ENCODE measurements at regions not wholly inside any gene's neighbourhood (a gene's known extent, or its start where the extent isn't known, plus 50 kb on each side); places are given as distances from the start of the nearest gene placed in this dataset.

GRCh38 chr3:150273396-150273795 is 134.7 kb upstream of the TSC22D2 start (continued):
- TF ChIP-seq SNRNP70 (optimal IDR thresholded peaks at IDR 0.05; ENCODE audit: low read depth, low read length) (no peak), PREB (CRISPR knock-in tag; IDR thresholded peaks at IDR 0.05) (no peak)

GRCh38 chr3:150271591-150271960 is 136.5 kb upstream of the TSC22D2 start:
- intact Hi-C loops (cut with micrococcal nuclease): no loop called here
- no peak overlapping the region for H3K4me2 ChIP-seq (ENCODE audit: insufficient read depth, low read length)
- H2AFZ ChIP-seq (ENCODE audit: low read depth, low read length): no peak overlapping the region
- H3K9ac ChIP-seq (ENCODE audit: insufficient read depth in 1 of 2, low read depth in 2 of 2, low read length in 2 of 2): no peak overlapping the region
- DNase-seq (ENCODE audit: extremely low read depth in 1 of 4, low spot score in 3 of 4) (no peak), FAIRE-seq (no peak), ATAC-seq (no peak)
- no peaks in the 10 kb centered on the region for H3K9me1 ChIP-seq (ENCODE audit: control insufficient read depth, insufficient read depth, low read length)
- H3K36me3 ChIP-seq (ENCODE audit: control insufficient read depth, insufficient read depth, low read length): no peaks in the 10 kb centered on the region
- H4K20me1 ChIP-seq (replicated peaks; ENCODE audit: control insufficient read depth, insufficient read depth, low read length): no peaks in the 10 kb centered on the region
- H3K27me3 ChIP-seq (ENCODE audit: control insufficient read depth in 2 of 2, insufficient read depth in 2 of 2, low read length in 2 of 2): no peaks in the 10 kb centered on the region; a peak in 1 of 5 replicates
- ChIA-PET POLR2A (interaction anchor here (1.5 kb wide), 1 partner anchor 23 kb away, joined by 3 read pairs; no protein-coding TSS in a partner anchor), CTCF (ENCODE audit: low intra/inter-chr PET ratio) (no interaction called here)
- H3K79me2 ChIP-seq (ENCODE audit: control insufficient read depth, insufficient read depth, low read length): no peaks in the 10 kb centered on the region
- in situ Hi-C loops (cut with MboI): no loop called here
- H3K27ac ChIP-seq (ENCODE audit: extremely low read depth, low read depth, low read length): no peak overlapping the region
- no peaks in the 10 kb centered on the region for H3K9me3 ChIP-seq (replicated peaks; ENCODE audit: control insufficient read depth, insufficient read depth, low read depth, low read length)
- no TSS peak for BruUV-seq (replicated peaks)
- no peak overlapping the region for H3K4me3 ChIP-seq
- H3K4me1 ChIP-seq (replicated peaks in 1 of 2; ENCODE audit: control insufficient read depth in 2 of 2, insufficient read depth in 2 of 2, low read length in 2 of 2): peaks cover 0 to 2% of the 10 kb centered on the region in 2 experiments; a peak in 1 of 5 replicates
- TF ChIP-seq ZC3H8 (IDR thresholded peaks at IDR 0.05): no peak
- TF ChIP-seq ZNF76 (CRISPR knock-in tag; IDR thresholded peaks at IDR 0.05; ENCODE audit: borderline replicate concordance): no peak
- no peak for TF ChIP-seq RBM15 (IDR thresholded peaks at IDR 0.05; ENCODE audit: insufficient read depth, low read length)
- TF ChIP-seq SNAPC5 (CRISPR knock-in tag; IDR thresholded peaks at IDR 0.05): no peak
- TF ChIP-seq ESRRB (CRISPR knock-in tag; IDR thresholded peaks at IDR 0.05; ENCODE audit: borderline replicate concordance): no peak
- TF ChIP-seq BACH1 (tag; IDR thresholded peaks at IDR 0.05): no peak
- no peak for TF ChIP-seq PCBP1 (IDR thresholded peaks at IDR 0.05; ENCODE audit: low read depth, low read length, poor library complexity, severe bottlenecking)
- no peak for TF ChIP-seq CBX8 (IDR thresholded peaks at IDR 0.05; ENCODE audit: borderline replicate concordance, extremely low read depth, low read depth, low read length, poor library complexity, severe bottlenecking)
- TF ChIP-seq DLX4 (CRISPR knock-in tag; IDR thresholded peaks at IDR 0.05): no peak
- TF ChIP-seq MTA2 (IDR thresholded peaks at IDR 0.05; ENCODE audit: low read depth): no peak
- no peak for TF ChIP-seq FOXA1 (IDR thresholded peaks at IDR 0.05; ENCODE audit: borderline replicate concordance)
- no peak for TF ChIP-seq HOXB6 (CRISPR knock-in tag; IDR thresholded peaks at IDR 0.05; ENCODE audit: borderline replicate concordance)
- TF ChIP-seq DMBX1 (CRISPR knock-in tag; IDR thresholded peaks at IDR 0.05; ENCODE audit: borderline replicate concordance): no peak
- no peak for TF ChIP-seq CBX2 (IDR thresholded peaks at IDR 0.05; ENCODE audit: insufficient read depth, low read length, poor library complexity, severe bottlenecking)
- TF ChIP-seq TCF7 (IDR thresholded peaks at IDR 0.05; ENCODE audit: borderline replicate concordance): no peak
- TF ChIP-seq CTCFL (IDR thresholded peaks at IDR 0.05; ENCODE audit: borderline replicate concordance, insufficient read depth, low read depth, low read length, poor library complexity, severe bottlenecking): no peak
